Natural killer cell treated with Interleukin-12 subunit alpha and Interleukin-12 subunit beta and Interleukin-15 and Interleukin-18, amount 100 ng/mL, for 72 hours (primary cell): ENCODE measurements at regions not wholly inside any gene's neighbourhood (a gene's known extent, or its start where the extent isn't known, plus 50 kb on each side); places are given as distances from the start of the nearest gene placed in this dataset.
"Not testable (repeated sequence)": the region's sequence is repeated elsewhere in the genome, so short reads cannot be mapped to it uniquely, and the experiment has no call there.

Experiments
- ATAC-seq, 2 donors: fragments of 150-1000 bp; cut with Tn5 transposase in 1 of 2; sonication (Bioruptor Pico), chemical (Tn5 transposase) in 1 of 2; 2 replicates each; pipeline ENCODE4 v1.10.0; 2021
- DNase-seq: peaks from one replicate; pipeline ENCODE4 v3.0.0; 2022; ENCODE audit warnings: low spot score
- H3K27ac Mint-ChIP-seq, 2 donors: 1 replicate in 1 of 2; 2 replicates in 1 of 2; pipeline ENCODE4 v1.8.0; 2022; ENCODE audit warnings: mixed read lengths in 2 of 2, mild to moderate bottlenecking in 1 of 2, moderate library complexity in 1 of 2
- H3K27me3 Mint-ChIP-seq, 2 donors: 1 replicate in 1 of 2; 2 replicates in 1 of 2; pipeline ENCODE4 v1.8.0; 2022; ENCODE audit warnings: mixed read lengths in 2 of 2
- H3K36me3 Mint-ChIP-seq: one replicate; pipeline ENCODE4 v1.8.0; 2022; ENCODE audit warnings: mixed read lengths
- H3K4me1 Mint-ChIP-seq, 2 donors: 1 replicate in 1 of 2; 2 replicates in 1 of 2; pipeline ENCODE4 v1.8.0; 2022; ENCODE audit warnings: low read depth in 2 of 2, mixed read lengths in 2 of 2, mild to moderate bottlenecking in 1 of 2
- H3K4me3 Mint-ChIP-seq: one replicate; pipeline ENCODE4 v1.8.0; 2022; ENCODE audit warnings: mixed read lengths
- H3K9me3 Mint-ChIP-seq: 2 replicates; pipeline ENCODE4 v1.8.0; 2022; ENCODE audit warnings: mixed read lengths

DNA sequence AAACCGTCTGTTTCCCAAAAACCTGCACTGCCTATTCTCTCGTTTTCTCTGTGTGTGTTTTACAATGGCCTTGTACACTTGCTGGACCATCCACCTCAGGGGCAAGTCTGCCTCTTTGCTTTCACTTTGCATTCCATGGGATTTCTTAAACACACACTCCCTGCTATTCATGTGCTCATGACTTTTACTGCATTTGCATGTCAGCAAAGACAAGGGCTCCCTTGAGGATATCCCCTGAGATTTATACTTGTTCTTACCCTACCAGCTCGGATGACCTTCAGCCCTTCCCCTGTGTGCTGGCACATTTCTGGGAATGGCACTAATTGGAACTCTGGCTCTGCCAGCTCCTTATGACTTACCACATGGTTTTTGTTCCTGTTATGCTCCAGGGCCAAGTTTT is 386.9 kb downstream of the AMY1C start:
- H3K4me1 Mint-ChIP-seq, result no peaks in the 10 kb centered on the region
- ATAC-seq (no peak), DNase-seq (no peak)
- no peak overlapping the region for H3K27ac Mint-ChIP-seq
- no peaks in the 10 kb centered on the region for H3K9me3 Mint-ChIP-seq
- H3K4me3 Mint-ChIP-seq, result no peak overlapping the region
- H3K36me3 Mint-ChIP-seq, result no peaks in the 10 kb centered on the region
- H3K27me3 Mint-ChIP-seq, result no peaks in the 10 kb centered on the region

DNA sequence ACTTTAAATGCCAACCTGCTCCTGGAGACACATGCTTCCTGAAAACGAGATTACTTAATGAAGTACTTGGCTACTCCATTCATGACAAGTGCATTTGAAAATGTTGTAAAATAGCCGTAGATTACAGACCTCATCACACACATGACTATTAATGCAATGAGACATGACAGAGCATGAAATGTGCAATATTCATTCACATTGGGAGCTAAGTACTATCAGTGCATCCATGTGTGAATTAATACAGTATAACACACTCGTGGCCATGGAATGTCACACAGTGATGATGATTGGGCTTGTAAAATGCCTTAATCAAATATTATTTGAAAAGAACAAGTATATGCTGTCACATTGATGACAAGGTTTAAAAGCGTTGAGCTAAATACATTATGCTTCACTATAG is 407.0 kb downstream of the AMY1C start:
- Mint-ChIP-seq H3K36me3 (no peaks in the 10 kb centered on the region), H3K9me3 (peaks cover 23% of the 10 kb centered on the region), H3K4me1 (no peaks in the 10 kb centered on the region), H3K27ac (no peak overlapping the region), H3K4me3 (no peak overlapping the region), H3K27me3 (no peaks in the 10 kb centered on the region)
- DNase-seq (no peak), ATAC-seq (no peak)

DNA sequence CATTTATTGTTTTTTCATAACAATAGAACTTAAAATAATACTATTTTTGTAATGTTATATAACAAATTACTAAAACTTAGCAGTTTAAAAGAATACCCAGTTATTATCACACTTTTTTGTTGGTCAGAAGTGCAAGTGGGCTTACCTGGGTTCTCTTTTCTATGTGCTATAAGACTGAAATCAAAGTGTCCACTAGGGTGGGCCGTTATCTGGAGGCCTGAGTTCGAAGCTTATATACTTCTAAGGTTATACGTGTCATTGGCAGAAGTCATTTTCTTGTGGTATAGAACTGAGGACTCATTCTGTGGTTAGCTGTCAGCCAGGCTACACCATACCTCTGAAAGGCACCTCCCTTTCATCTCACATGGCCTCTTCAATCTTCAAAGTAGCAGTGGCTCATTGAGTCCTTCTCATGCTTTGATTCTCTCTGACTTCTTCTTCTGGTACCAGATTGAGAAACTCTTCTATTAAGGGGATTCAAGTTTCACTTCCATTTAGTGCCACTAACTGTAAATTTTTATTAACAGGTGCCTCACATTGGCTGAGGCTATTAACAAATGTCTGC is 414.3 kb downstream of the AMY1C start:
- ATAC-seq, result no peak
- Mint-ChIP-seq H3K27me3 (no peaks in the 10 kb centered on the region), H3K27ac (no peak overlapping the region), H3K4me1 (no peaks in the 10 kb centered on the region), H3K4me3 (no peak overlapping the region), H3K36me3 (no peaks in the 10 kb centered on the region), H3K9me3 (peaks cover 12% of the 10 kb centered on the region)
- no peak for DNase-seq

DNA sequence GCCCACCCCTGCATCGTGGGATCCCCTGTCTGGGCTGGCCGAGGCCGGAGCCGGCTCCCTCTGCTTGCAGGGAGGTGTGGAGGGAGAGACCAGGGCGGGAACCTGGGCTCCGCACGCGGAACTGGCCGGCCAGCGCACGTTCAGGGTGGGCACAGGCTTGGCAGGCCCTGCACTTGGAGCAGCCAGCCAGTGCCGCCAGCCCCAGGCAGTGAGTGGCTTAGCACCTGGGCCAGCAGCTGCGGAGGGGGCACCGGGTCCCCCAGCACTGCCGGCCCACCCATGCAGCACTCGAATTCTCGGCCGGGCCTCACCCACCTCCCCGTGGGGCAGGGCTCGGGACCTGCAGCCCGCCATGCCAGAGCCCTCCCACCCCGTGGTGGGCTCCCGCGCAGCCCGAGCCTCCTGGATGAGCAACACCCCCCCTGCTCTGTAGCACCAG is 422.6 kb downstream of the AMY1C start:
- no peaks in the 10 kb centered on the region for H3K36me3 Mint-ChIP-seq
- no peaks in the 10 kb centered on the region for H3K27me3 Mint-ChIP-seq
- DNase-seq, result no peak
- no peaks in the 10 kb centered on the region for H3K4me1 Mint-ChIP-seq
- no peak for ATAC-seq
- no peak overlapping the region for H3K4me3 Mint-ChIP-seq
- H3K9me3 Mint-ChIP-seq, result peaks cover 10% of the 10 kb centered on the region
- H3K27ac Mint-ChIP-seq, result no peak overlapping the region

DNA sequence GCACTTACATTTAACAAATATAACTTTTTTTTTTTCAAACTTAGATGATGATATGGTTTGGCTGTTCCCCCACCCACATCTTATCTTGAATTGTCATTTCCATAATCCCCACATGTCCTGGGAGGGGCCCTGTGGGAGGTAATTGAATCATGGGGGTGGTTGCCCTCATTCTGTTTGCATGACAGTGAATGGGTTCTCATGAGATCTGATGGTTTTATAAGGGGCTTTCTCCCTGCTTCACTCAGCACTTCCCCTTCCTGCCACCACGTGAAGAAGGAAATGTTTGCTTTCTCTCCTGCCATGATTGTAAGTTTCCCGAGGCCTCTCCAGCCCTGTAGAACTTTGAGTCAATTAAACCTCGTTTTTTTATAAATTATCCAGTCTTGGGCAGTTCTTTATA is 432.6 kb downstream of the AMY1C start:
- DNase-seq (no peak), ATAC-seq (no peak)
- H3K4me3 Mint-ChIP-seq, result no peak overlapping the region
- no peaks in the 10 kb centered on the region for H3K36me3 Mint-ChIP-seq
- no peaks in the 10 kb centered on the region for H3K27me3 Mint-ChIP-seq
- no peak overlapping the region for H3K27ac Mint-ChIP-seq
- H3K4me1 Mint-ChIP-seq, result no peaks in the 10 kb centered on the region
- peaks cover 8% of the 10 kb centered on the region for H3K9me3 Mint-ChIP-seq

DNA sequence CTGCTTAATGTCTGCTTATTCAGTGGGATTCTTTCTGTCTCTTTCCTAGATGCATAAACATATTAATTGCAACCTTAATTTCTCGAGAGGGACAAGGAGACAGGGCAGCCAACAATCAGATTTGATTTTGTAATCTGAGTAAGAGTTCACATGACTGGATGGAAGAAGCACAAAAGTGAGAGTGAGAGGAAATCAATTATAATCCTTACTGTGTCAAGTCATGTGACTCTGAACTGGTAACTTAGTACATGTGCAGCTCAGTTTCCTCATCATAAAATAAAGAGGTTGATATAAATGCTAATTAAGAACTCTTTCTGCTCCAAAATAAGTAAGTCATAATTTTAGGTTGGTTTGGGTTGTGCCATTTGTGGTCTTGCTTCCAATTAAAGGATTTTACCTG is 439.5 kb downstream of the AMY1C start:
- Mint-ChIP-seq H3K9me3 (peaks cover 19% of the 10 kb centered on the region), H3K4me3 (no peak overlapping the region), H3K27me3 (no peaks in the 10 kb centered on the region), H3K4me1 (no peaks in the 10 kb centered on the region), H3K36me3 (no peaks in the 10 kb centered on the region), H3K27ac (no peak overlapping the region)
- no peak for DNase-seq
- ATAC-seq, result no peak

DNA sequence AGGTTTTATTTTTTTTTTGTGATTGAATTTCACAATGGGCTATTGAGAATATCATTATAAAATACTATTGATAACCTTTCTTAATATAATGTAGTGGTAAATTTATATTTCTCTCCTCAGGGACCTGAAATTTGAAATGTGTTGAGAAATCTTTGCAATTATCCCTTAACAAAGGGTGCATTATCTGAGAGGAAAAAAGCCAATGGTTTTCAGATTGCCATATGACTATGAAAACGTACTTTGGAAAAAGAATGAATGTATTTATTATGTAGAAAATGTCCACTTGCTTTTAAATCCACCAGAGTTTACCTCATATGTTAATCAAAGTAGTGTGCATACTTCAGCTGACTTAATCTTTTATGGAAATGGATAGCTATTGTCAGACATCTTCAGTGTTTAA is 441.1 kb downstream of the AMY1C start:
- Mint-ChIP-seq H3K27ac (no peak overlapping the region), H3K36me3 (no peaks in the 10 kb centered on the region), H3K4me3 (no peak overlapping the region), H3K4me1 (no peaks in the 10 kb centered on the region), H3K9me3 (peaks cover 21% of the 10 kb centered on the region), H3K27me3 (no peaks in the 10 kb centered on the region)
- no peak for ATAC-seq
- no peak for DNase-seq

DNA sequence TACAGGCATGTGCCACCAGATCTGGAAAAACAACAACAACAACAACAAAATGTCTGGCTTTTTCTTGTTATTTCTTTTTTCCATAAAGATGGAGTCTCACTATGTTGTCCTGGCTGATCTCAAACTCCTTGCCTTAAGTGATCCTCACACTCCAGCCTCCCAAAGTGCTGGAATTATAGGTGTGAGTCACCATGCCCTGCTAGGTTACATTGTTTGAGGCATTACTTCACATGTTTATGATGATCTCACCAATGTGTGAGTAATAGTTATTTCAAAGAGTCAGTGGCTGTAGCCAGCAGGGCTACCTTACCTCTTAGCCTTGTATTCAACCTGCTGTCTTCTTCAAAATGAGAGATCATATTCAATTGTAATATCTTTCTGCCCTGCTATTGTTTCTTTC is 445.7 kb downstream of the AMY1C start:
- Mint-ChIP-seq H3K9me3 (peaks cover 25% of the 10 kb centered on the region), H3K27ac (no peak overlapping the region), H3K27me3 (no peaks in the 10 kb centered on the region), H3K4me1 (no peaks in the 10 kb centered on the region), H3K4me3 (no peak overlapping the region), H3K36me3 (no peaks in the 10 kb centered on the region)
- DNase-seq (no peak), ATAC-seq (no peak)

DNA sequence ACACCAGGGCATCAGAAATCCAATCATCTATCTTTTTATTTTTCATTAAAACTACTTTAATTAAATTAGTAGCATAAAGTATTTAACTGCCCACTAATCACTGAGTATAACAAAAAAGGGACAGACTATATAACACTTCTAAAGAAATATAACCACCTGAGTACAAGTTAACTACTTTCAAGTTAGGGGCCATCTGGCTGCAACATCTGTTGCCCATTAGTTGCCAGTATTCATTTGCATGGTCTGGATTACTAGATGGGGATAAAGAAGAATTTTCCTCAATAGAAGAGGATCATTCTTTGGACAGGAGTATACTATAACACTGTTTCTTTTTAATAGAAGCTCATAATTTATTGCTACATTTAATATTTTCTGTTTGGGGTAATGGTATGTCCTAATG is 446.4 kb downstream of the AMY1C start:
- H3K27me3 Mint-ChIP-seq, result no peaks in the 10 kb centered on the region
- no peaks in the 10 kb centered on the region for H3K36me3 Mint-ChIP-seq
- H3K4me1 Mint-ChIP-seq, result no peaks in the 10 kb centered on the region
- H3K27ac Mint-ChIP-seq, result no peak overlapping the region
- peaks cover 25% of the 10 kb centered on the region for H3K9me3 Mint-ChIP-seq
- ATAC-seq (no peak), DNase-seq (no peak)
- no peak overlapping the region for H3K4me3 Mint-ChIP-seq

DNA sequence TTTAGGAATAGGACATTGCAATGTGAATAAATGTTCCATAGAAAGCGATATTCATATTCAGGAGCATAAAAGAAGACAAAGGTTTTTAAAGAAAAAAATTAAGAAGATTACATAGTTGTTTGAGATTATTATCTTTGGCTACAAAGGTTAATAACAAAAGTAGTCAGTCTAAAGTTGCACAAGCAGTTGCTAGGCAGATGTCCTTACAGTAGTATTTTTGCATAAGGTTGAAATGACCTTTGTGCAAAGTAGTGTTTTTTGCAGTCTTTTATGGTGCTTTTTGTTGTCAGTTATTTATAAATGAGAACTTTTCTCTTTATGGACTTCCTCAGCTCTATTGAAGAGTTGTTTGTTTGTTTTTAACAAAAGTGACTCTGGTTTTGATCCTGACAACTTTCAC is 447.8 kb downstream of the AMY1C start:
- Mint-ChIP-seq H3K9me3 (peaks cover 19% of the 10 kb centered on the region), H3K36me3 (no peaks in the 10 kb centered on the region), H3K4me3 (no peak overlapping the region), H3K27ac (no peak overlapping the region), H3K27me3 (no peaks in the 10 kb centered on the region), H3K4me1 (no peaks in the 10 kb centered on the region)
- no peak for DNase-seq
- no peak for ATAC-seq

DNA sequence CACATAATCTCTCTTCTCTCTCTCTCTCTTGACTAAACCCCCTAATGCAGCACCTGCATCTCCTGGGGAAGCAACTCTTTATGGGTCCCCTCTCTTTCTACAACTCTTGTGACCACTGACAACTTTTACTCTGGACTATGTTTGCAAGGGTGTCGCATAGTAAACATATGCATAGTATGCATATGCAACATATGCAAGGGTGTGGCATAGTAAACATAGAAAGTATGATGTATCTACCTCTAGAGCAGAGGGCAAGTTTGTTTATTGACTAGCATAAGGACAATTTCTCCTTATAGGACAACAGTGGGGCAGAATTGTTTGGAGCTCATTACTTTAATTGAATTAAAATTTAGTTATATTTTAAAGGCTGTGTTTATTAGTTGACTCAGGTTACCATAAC is 462.5 kb downstream of the AMY1C start:
- peaks cover 18% of the 10 kb centered on the region for H3K9me3 Mint-ChIP-seq
- no peak overlapping the region for H3K27ac Mint-ChIP-seq
- H3K4me3 Mint-ChIP-seq, result no peak overlapping the region
- H3K27me3 Mint-ChIP-seq, result no peaks in the 10 kb centered on the region
- no peaks in the 10 kb centered on the region for H3K4me1 Mint-ChIP-seq
- DNase-seq (no peak), ATAC-seq (no peak)
- H3K36me3 Mint-ChIP-seq, result no peaks in the 10 kb centered on the region

DNA sequence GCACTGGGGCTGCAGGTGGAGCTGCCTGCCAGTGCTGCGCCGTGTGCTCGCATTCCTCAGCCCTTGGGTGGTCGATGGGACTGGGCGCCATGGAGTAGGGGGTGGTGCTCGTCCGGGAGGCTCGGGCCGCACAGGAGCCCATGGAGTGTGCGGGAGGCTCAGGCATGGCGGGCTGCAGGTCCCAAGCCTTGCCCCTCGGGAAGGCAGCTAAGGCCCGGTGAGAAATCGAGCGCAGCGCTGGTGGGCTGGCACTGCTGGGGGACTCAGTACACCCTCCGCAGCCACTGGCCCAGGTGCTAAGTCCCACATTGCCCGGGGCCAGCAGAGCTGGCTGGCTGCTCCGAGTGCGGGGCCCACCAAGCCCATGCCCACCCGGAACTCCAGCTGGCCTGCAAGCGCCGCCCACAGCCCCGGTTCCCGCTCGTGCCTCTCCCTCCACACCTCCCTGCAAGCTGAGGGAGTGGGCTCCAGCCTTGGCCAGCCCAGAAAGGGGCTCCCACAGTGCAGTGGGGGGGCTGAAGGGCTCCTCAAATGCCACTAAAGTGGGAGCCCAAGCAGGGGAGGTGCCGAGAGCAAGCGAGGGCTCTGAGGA is 467.8 kb downstream of the AMY1C start:
- not testable (repeated sequence) for ATAC-seq, H3K27ac Mint-ChIP-seq, H3K36me3 Mint-ChIP-seq, H3K4me1 Mint-ChIP-seq, DNase-seq, H3K27me3 Mint-ChIP-seq, H3K4me3 Mint-ChIP-seq
- peaks cover 18% of the 10 kb centered on the region for H3K9me3 Mint-ChIP-seq

DNA sequence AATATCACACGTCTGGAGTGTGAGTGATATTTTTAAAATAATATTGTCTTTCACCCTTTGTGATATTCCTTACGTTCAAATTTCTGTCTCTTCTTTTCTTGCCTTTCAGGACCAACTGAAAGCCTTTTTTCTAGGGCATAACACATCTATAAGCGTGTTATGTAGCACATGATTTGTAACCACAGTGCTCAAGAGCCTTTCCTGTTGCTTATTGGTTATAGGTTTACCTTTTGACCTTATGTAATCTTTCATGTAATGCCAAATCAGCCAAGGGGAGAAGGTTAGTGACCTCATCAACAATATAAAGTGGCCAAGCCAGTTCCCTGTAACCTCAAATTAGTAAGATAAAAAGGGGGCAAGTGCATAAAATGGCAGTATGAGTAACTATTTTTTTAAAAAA is 480.2 kb downstream of the AMY1C start:
- H3K36me3 Mint-ChIP-seq, result no peaks in the 10 kb centered on the region
- peaks cover 5% of the 10 kb centered on the region for H3K9me3 Mint-ChIP-seq
- no peak overlapping the region for H3K4me3 Mint-ChIP-seq
- DNase-seq (no peak), ATAC-seq (no peak)
- no peaks in the 10 kb centered on the region for H3K4me1 Mint-ChIP-seq
- H3K27me3 Mint-ChIP-seq, result no peaks in the 10 kb centered on the region
- H3K27ac Mint-ChIP-seq, result no peak overlapping the region

DNA sequence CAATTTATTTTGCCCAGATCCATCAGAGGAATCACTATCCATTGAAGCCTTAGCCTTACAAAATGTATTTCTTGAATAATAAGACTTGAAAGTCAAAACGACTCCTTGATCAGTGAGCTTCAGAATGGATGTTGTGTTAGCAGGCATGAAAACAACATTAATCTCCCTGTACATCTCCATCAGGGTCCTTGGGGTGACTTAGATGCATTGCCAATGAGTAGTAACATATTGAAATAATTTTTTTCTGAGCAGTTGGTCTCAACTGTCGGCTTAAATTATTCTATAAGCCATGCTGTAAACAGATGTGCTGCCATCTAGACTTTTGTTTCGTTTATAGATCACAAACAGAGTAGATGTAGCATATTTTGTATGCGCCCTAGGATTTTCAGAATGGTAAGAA is 482.0 kb downstream of the AMY1C start:
- H3K4me3 Mint-ChIP-seq, result no peak overlapping the region
- DNase-seq, result no peak
- H3K36me3 Mint-ChIP-seq, result no peaks in the 10 kb centered on the region
- no peak overlapping the region for H3K27ac Mint-ChIP-seq
- no peak for ATAC-seq
- H3K4me1 Mint-ChIP-seq, result no peaks in the 10 kb centered on the region
- peaks cover 8% of the 10 kb centered on the region for H3K9me3 Mint-ChIP-seq
- no peaks in the 10 kb centered on the region for H3K27me3 Mint-ChIP-seq

DNA sequence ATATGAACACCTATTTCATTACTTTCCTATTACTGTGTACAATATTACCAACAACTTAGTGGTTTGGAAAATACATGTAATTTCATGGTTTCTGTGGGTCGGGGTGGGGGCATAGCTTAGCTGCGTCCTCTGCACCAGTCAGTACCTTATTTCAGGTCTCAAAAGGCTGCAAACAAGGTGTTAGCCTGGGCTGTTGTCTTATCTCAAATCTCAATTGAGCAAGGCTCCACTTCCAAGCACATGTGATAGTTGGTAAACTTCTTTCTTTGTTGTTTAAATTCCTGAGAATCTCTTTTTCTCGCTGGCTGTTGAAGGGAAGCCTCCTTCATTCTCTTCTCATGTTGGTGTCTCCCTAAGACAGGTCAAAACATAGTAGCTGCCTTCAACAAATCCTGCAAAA is 485.4 kb downstream of the AMY1C start:
- no peaks in the 10 kb centered on the region for H3K36me3 Mint-ChIP-seq
- DNase-seq (no peak), ATAC-seq (no peak)
- no peaks in the 10 kb centered on the region for H3K27me3 Mint-ChIP-seq
- H3K9me3 Mint-ChIP-seq, result peaks cover 14% of the 10 kb centered on the region
- no peak overlapping the region for H3K4me3 Mint-ChIP-seq
- H3K4me1 Mint-ChIP-seq, result no peaks in the 10 kb centered on the region
- H3K27ac Mint-ChIP-seq, result no peak overlapping the region
